Neuronal stem cell (in vitro differentiated cells): ENCODE measurements at regions not wholly inside any gene's neighbourhood (a gene's known extent, or its start where the extent isn't known, plus 50 kb on each side); places are given as distances from the start of the nearest gene placed in this dataset.
A peak's percentile ranks its signal among the peaks of the same experiment; 100 is the strongest.

Source experiments
- DNase-seq: peaks from one replicate; pipeline ENCODE4 v3.0.0-alpha.2; 2013; ENCODE audit warnings: low spot score
- H2AFZ ChIP-seq: one replicate; pipeline ENCODE4 v1.6.1; 2013; ENCODE audit warnings: mild to moderate bottlenecking, low read length, inconsistent platforms
- H2AK5ac ChIP-seq: 2 replicates; pipeline ENCODE4 v1.6.1; 2013; ENCODE audit warnings: low read depth, mild to moderate bottlenecking, inconsistent platforms, low read length, moderate library complexity, mixed read lengths
- H2BK120ac ChIP-seq: 2 replicates; pipeline ENCODE4 v1.6.1; 2013; ENCODE audit warnings: low read depth, mild to moderate bottlenecking, inconsistent platforms, low read length, moderate library complexity, mixed read lengths
- H2BK12ac ChIP-seq: one replicate; pipeline ENCODE4 v1.6.1; 2013; ENCODE audit warnings: low read length, inconsistent platforms
- H2BK15ac ChIP-seq: 2 replicates; pipeline ENCODE4 v1.6.1; 2013; ENCODE audit warnings: mild to moderate bottlenecking, low read length, inconsistent platforms, mixed read lengths
- H2BK5ac ChIP-seq: one replicate; pipeline ENCODE4 v1.6.1; 2013; ENCODE audit warnings: inconsistent platforms, mild to moderate bottlenecking, low read length, moderate library complexity
- H3K14ac ChIP-seq: one replicate; pipeline ENCODE4 v1.6.1; 2013; ENCODE audit warnings: low read length, inconsistent platforms
- H3K18ac ChIP-seq: 2 replicates; pipeline ENCODE4 v1.6.1; 2013; ENCODE audit warnings: low read length, inconsistent platforms
- H3K23ac ChIP-seq: 2 replicates; pipeline ENCODE4 v1.6.1; 2013; ENCODE audit warnings: low read depth, mild to moderate bottlenecking, mixed read lengths, low read length, inconsistent platforms; ENCODE audit not compliant: poor library complexity
- H3K27ac ChIP-seq: replicated peaks from 3 replicates; pipeline ENCODE4 v1.5.1; 2013; ENCODE audit warnings: low read length, inconsistent platforms
- H3K27me3 ChIP-seq, 3 experiments: 2 replicates each; pipeline ENCODE4 v1.6.1; 2013; ENCODE audit warnings: low read length in 3 of 3, mild to moderate bottlenecking in 2 of 3, inconsistent platforms in 1 of 3, low read depth in 1 of 3, mixed read lengths in 1 of 3, moderate library complexity in 1 of 3; ENCODE audit not compliant: control insufficient read depth in 3 of 3, insufficient read depth in 3 of 3
- H3K36me3 ChIP-seq, 2 donors: replicated peaks in 1 of 2; 2 replicates each; pipeline ENCODE4 v1.6.1; 2013; ENCODE audit warnings: low read length in 2 of 2; ENCODE audit not compliant: control insufficient read depth in 2 of 2, insufficient read depth in 2 of 2
- H3K4ac ChIP-seq: 2 replicates; pipeline ENCODE4 v1.6.1; 2013; ENCODE audit warnings: inconsistent platforms, mild to moderate bottlenecking, low read length, moderate library complexity
- H3K4me1 ChIP-seq, 2 donors: 1 replicate in 1 of 2; 2 replicates in 1 of 2; pipeline ENCODE4 v1.6.1; 2013; ENCODE audit warnings: low read length in 2 of 2, low read depth in 1 of 2; ENCODE audit not compliant: control insufficient read depth in 2 of 2, insufficient read depth in 1 of 2
- H3K4me2 ChIP-seq: one replicate; pipeline ENCODE4 v1.6.1; 2013; ENCODE audit warnings: mild to moderate bottlenecking, low read length, inconsistent platforms; ENCODE audit not compliant: insufficient read depth, poor library complexity, severe bottlenecking
- H3K4me3 ChIP-seq, 2 donors: 2 replicates each; pipeline ENCODE4 v1.5.1; 2013; ENCODE audit warnings: low read length in 2 of 2, mild to moderate bottlenecking in 2 of 2, inconsistent platforms in 1 of 2, moderate library complexity in 1 of 2
- H3K79me1 ChIP-seq: one replicate; pipeline ENCODE4 v1.6.1; 2013; ENCODE audit warnings: low read depth, mild to moderate bottlenecking, inconsistent platforms, low read length, moderate library complexity
- H3K9ac ChIP-seq: one replicate; pipeline ENCODE4 v1.6.1; 2013; ENCODE audit warnings: mild to moderate bottlenecking, low read depth, low read length, inconsistent platforms; ENCODE audit not compliant: poor library complexity
- H3K9me3 ChIP-seq, 2 donors: replicated peaks in 1 of 2; 2 replicates each; pipeline versions ENCODE3 to v1.6.1; 2013; ENCODE audit warnings: low read length in 2 of 2, mild to moderate bottlenecking in 2 of 2, inconsistent platforms in 1 of 2, low read depth in 1 of 2, mixed read lengths in 1 of 2, moderate library complexity in 1 of 2; ENCODE audit not compliant: control insufficient read depth in 2 of 2, insufficient read depth in 1 of 2
- H4K8ac ChIP-seq: one replicate; pipeline ENCODE4 v1.6.1; 2013; ENCODE audit warnings: low read depth, mild to moderate bottlenecking, inconsistent platforms, low read length, moderate library complexity
- H4K91ac ChIP-seq: one replicate; pipeline ENCODE4 v1.6.1; 2013; ENCODE audit warnings: low read length, low read depth, mild to moderate bottlenecking, inconsistent platforms; ENCODE audit not compliant: poor library complexity
- WGBS, 2 donors: extraction: QIAGEN DNeasy Blood & Tissue Kit; methylation state at CpG; one replicate each; pipeline ENCODE4 v1.1.7; 2013; ENCODE audit warnings: missing lambda C conversion rate in 2 of 2, mixed read lengths in 1 of 2; ENCODE audit not compliant: insufficient read length in 2 of 2, insufficient replicate concordance in 1 of 2; ENCODE audit errors: extremely low coverage in 2 of 2; 5-methylcytosine and 5-hydroxymethylcytosine counted together

DNA sequence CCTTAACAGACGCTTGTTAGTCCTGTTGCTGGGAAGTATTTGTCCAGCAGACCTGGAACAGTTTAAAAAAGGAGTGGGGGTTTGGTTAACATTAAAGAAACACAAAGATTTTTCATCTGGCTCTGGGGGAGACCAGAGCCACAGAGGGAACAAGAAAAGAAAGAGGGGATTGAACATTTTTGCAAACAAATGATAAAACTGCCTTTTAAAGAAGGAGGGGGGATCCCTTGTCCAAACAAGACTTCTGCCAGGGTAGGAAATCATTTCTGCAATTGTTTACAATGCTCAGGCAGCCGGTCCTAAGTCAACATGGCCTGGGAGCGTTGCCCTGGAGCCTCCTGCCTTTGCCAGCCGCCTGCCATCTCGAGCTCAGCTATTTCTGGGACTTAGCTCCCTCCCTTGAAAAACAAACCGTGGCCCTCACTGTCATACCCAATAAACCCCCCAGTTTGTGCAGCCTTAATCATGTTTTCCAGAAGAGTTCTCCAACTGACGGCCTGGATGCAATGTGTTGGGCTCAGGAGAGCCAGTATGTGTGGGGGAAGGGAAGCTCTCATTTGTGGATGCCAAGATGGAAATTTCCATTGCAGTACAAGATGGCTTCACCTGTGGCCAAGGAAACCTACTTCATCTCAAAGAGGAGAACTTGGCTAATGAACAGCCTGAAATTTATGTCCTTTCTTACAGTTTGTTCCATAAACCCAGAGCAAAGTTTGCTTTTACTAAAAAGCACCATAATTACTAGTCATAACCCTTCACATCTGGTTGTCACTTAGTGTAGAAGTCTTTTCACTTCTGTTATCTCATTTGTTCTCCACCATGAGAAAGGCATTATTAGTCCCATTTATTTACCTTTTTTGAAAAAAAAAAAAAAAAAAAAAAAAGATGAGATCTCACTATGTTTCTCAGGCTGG is 75.9 kb upstream of the RNU6-1 start:
- Histone ChIP-seq H2BK15ac (no peak overlapping the region), H2AFZ (peak overlapping the region; percentile 87), H3K27me3 (no peaks in the 10 kb centered on the region), H4K8ac (no peak overlapping the region), H3K79me1 (no peaks in the 10 kb centered on the region), H3K4me1 (peaks cover 24 to 37% of the 10 kb centered on the region in 2 donors), H2AK5ac (no peak overlapping the region), H3K14ac (no peak overlapping the region), H3K18ac (peak overlapping the region; percentile 60), H2BK120ac (no peak overlapping the region), H2BK12ac (no peak overlapping the region), H4K91ac (no peak overlapping the region), H3K9me3 (no peaks in the 10 kb centered on the region), H3K4ac (no peak overlapping the region), H3K27ac (peak overlapping the region; percentile 49), H3K4me3 (no peak overlapping the region), H2BK5ac (no peak overlapping the region), H3K36me3 (no peaks in the 10 kb centered on the region), H3K4me2 (no peak overlapping the region), H3K23ac (no peak overlapping the region), H3K9ac (no peak overlapping the region)
- WGBS, 2 donors, result no CpG with 5 or more reads among the region's 7 CpGs
- DNase-seq, result no peak

GRCh38 chr15:67916565-67916964 is 76.7 kb upstream of the RNU6-1 start:
- Histone ChIP-seq H3K79me1 (no peaks in the 10 kb centered on the region), H3K9ac (no peak overlapping the region), H3K4me2 (no peak overlapping the region), H3K4ac (no peak overlapping the region), H3K23ac (no peak overlapping the region), H2BK12ac (no peak overlapping the region), H3K9me3 (no peaks in the 10 kb centered on the region), H3K4me1 (peaks cover 24 to 37% of the 10 kb centered on the region in 2 donors), H2BK5ac (no peak overlapping the region), H3K27me3 (no peaks in the 10 kb centered on the region), H2BK120ac (no peak overlapping the region), H3K27ac (no peak overlapping the region), H3K18ac (no peak overlapping the region), H2AFZ (no peak overlapping the region), H3K14ac (no peak overlapping the region), H4K91ac (no peak overlapping the region), H3K36me3 (no peaks in the 10 kb centered on the region), H3K4me3 (no peak overlapping the region), H4K8ac (no peak overlapping the region), H2AK5ac (no peak overlapping the region), H2BK15ac (no peak overlapping the region)
- DNase-seq, result no peak
- no CpG with 5 or more reads among the region's 2 CpGs for WGBS, 2 donors

- Histone ChIP-seq H3K23ac (no peak overlapping the region), H2BK120ac (no peak overlapping the region), H3K4me1 (peaks cover 24 to 37% of the 10 kb centered on the region in 2 donors), H3K79me1 (no peaks in the 10 kb centered on the region), H2BK12ac (no peak overlapping the region), H4K91ac (no peak overlapping the region), H3K4ac (no peak overlapping the region), H3K9me3 (no peaks in the 10 kb centered on the region), H4K8ac (no peak overlapping the region), H3K18ac (peak overlapping the region; percentile 29), H2BK15ac (no peak overlapping the region), H3K27me3 (no peaks in the 10 kb centered on the region), H3K4me3 (no peak overlapping the region), H3K36me3 (no peaks in the 10 kb centered on the region), H3K14ac (no peak overlapping the region), H2AK5ac (no peak overlapping the region), H3K27ac (no peak overlapping the region), H2AFZ (no peak overlapping the region), H2BK5ac (no peak overlapping the region), H3K4me2 (no peak overlapping the region), H3K9ac (no peak overlapping the region)
- no peak for DNase-seq
- no CpG with 5 or more reads among the region's 4 CpGs for WGBS, 2 donors
These were observed 77.2 kb upstream of the RNU6-1 start for GRCh38 chr15:67917037-67917436.

DNA sequence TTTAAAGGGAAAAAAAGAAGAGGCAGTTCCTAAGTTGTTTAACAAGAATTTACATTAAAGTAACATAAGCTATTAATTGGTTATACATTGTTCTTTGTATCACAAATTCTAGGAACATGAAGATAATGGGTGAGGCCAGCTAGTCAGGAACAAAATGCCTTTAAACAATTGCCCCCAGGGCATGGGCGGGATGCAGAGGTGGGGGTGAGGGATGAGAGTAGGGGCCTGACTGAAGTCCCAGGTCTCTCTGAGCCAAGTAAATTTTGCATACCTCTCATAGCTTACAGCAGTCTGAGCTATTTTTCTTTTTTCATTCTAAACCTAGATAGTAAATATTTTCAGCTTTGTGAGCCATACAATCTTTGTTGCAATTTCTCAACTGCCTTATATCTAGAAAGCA is 77.8 kb upstream of the RNU6-1 start:
- H2BK120ac ChIP-seq, result no peak overlapping the region
- no peak overlapping the region for H3K9ac ChIP-seq
- H2BK12ac ChIP-seq, result no peak overlapping the region
- peak overlapping the region; percentile 83 for H3K27ac ChIP-seq
- no peak overlapping the region for H3K4me2 ChIP-seq
- no peaks in the 10 kb centered on the region for H3K36me3 ChIP-seq
- no peak overlapping the region for H3K18ac ChIP-seq
- peaks cover 24 to 37% of the 10 kb centered on the region in 2 donors for H3K4me1 ChIP-seq
- no peak overlapping the region for H2BK5ac ChIP-seq
- no peak overlapping the region for H4K8ac ChIP-seq
- no peak overlapping the region for H3K4ac ChIP-seq
- no peak overlapping the region for H4K91ac ChIP-seq
- H2AFZ ChIP-seq, result peak overlapping the region; percentile 21
- no peak overlapping the region for H3K23ac ChIP-seq
- DNase-seq, result no peak
- no peak overlapping the region for H2AK5ac ChIP-seq
- H3K14ac ChIP-seq, result no peak overlapping the region
- H3K27me3 ChIP-seq, result no peaks in the 10 kb centered on the region
- WGBS, 2 donors, result no CpG with 5 or more reads among the region's 1 CpG
- no peaks in the 10 kb centered on the region for H3K79me1 ChIP-seq
- H3K4me3 ChIP-seq, result no peak overlapping the region
- no peaks in the 10 kb centered on the region for H3K9me3 ChIP-seq
- H2BK15ac ChIP-seq, result no peak overlapping the region
